ENCODE measurements at regions not wholly inside any gene's neighbourhood (a gene's known extent, or its start where the extent isn't known, plus 50 kb on each side); places are given as distances from the start of the nearest gene placed in this dataset.

DNA sequence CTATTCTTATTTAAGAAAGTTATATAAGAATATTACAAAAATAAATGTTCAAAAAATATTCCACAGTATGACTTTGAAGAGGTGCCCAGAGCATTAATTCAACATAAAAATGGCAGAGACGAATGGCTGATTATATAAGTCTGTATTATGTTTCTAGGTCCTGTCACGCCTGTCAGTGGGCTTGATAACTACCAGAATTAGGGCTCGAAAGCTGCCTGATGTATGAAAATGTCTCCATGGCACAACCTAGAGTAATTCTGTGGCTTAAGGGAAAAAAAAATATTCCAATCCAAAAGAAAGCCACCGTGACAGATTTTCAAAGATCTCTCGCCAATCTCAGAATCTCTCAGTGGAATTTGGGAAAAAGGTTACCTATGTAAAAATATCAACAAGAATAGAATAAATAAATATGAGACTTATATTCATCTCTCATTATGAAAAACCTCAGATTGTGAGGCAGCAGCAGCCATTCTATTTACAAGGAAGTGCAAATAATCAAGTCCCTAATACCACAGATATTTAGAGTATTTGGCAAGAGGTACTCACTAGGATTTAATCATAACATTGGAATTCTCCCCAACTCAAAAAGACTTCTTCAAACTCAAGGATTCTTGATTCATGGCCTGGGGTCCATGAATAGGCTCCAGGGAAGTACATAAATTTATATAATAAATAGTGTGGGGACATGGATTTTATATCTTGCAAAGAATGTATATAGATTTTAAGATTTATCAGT, 489.1 kb upstream of the INTU start:
- H3K4me2 ChIP-seq (ENCODE audit: extremely low read depth, insufficient read depth, low read length): peak overlapping the region; percentile 48
- H3K27ac ChIP-seq (ENCODE audit: insufficient read depth, low read length): no peak overlapping the region
- TF ChIP-seq CTCF (conservative IDR thresholded peaks at IDR 0.05 in 1 of 2, IDR thresholded peaks at IDR 0.05 in 1 of 2; ENCODE audit: low read depth in 1 of 2, low read length in 2 of 2) (no peak), EZH2 (IDR thresholded peaks at IDR 0.05; ENCODE audit: low read length, missing control alignments) (no peak)
- no peak overlapping the region for H2AFZ ChIP-seq (ENCODE audit: low read length)
- no peaks in the 10 kb centered on the region for H3K9me3 ChIP-seq (ENCODE audit: control insufficient read depth, insufficient read depth, low read depth, low read length)
- H3K9ac ChIP-seq (ENCODE audit: insufficient read depth, low read length): no peak overlapping the region
- H3K4me1 ChIP-seq (ENCODE audit: control insufficient read depth, extremely low read depth, insufficient read depth, low read length): peaks cover 7% of the 10 kb centered on the region
- H3K36me3 ChIP-seq (ENCODE audit: control insufficient read depth, insufficient read depth, low read length): no peaks in the 10 kb centered on the region
- no peaks in the 10 kb centered on the region for H3K79me2 ChIP-seq (ENCODE audit: control insufficient read depth, insufficient read depth, low read length)
- no peaks in the 10 kb centered on the region for H3K27me3 ChIP-seq (ENCODE audit: control insufficient read depth, insufficient read depth, low read length)
- no peaks in the 10 kb centered on the region for H4K20me1 ChIP-seq (ENCODE audit: control insufficient read depth, extremely low read depth, insufficient read depth, low read length)
- H3K4me3 ChIP-seq (replicated peaks in 1 of 4; ENCODE audit: control extremely low read depth in 1 of 4, insufficient read depth in 1 of 4, low read depth in 3 of 4, low read length in 4 of 4): no peak overlapping the region
- peak; percentile 65 to 92 for DNase-seq (ENCODE audit: low read depth in 2 of 2)

DNA sequence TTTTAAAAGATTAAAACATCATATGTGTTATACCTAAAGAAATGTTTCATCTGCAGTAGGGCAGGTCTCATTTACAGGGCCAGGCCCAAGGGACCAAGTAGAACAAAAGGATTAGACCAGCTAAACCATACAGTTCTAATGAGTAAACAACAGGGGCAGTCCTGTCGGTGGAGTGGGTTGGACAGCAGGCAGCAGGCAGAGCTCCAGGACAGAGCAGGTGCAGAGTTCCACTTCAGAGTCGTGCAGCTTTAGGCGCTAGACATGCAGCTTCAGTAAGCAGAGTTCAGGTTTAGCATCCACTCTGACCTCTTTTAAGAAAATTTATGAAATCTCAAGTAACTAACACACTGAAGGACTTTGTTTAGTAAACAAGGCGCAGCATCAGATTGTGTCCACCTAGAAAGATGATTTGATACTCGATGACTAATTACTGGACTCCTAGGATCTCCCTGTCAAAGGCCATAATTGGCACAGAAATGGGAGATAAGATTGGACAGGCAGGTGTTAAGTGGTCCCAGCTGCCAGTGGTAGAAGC, 487.7 kb upstream of the INTU start:
- TF ChIP-seq EZH2 (IDR thresholded peaks at IDR 0.05; ENCODE audit: low read length, missing control alignments) (no peak), CTCF (conservative IDR thresholded peaks at IDR 0.05 in 1 of 2, IDR thresholded peaks at IDR 0.05 in 1 of 2; ENCODE audit: low read depth in 1 of 2, low read length in 2 of 2) (no peak)
- Histone ChIP-seq H3K4me3 (replicated peaks in 1 of 4; ENCODE audit: control extremely low read depth in 1 of 4, insufficient read depth in 1 of 4, low read depth in 3 of 4, low read length in 4 of 4) (no peak overlapping the region), H2AFZ (ENCODE audit: low read length) (no peak overlapping the region), H3K27me3 (ENCODE audit: control insufficient read depth, insufficient read depth, low read length) (no peaks in the 10 kb centered on the region), H3K4me1 (ENCODE audit: control insufficient read depth, extremely low read depth, insufficient read depth, low read length) (peaks cover 7% of the 10 kb centered on the region), H4K20me1 (ENCODE audit: control insufficient read depth, extremely low read depth, insufficient read depth, low read length) (no peaks in the 10 kb centered on the region), H3K79me2 (ENCODE audit: control insufficient read depth, insufficient read depth, low read length) (no peaks in the 10 kb centered on the region), H3K36me3 (ENCODE audit: control insufficient read depth, insufficient read depth, low read length) (no peaks in the 10 kb centered on the region), H3K27ac (ENCODE audit: insufficient read depth, low read length) (no peak overlapping the region), H3K9me3 (ENCODE audit: control insufficient read depth, insufficient read depth, low read depth, low read length) (no peaks in the 10 kb centered on the region), H3K9ac (ENCODE audit: insufficient read depth, low read length) (no peak overlapping the region), H3K4me2 (ENCODE audit: extremely low read depth, insufficient read depth, low read length) (no peak overlapping the region)
- no peak for DNase-seq (ENCODE audit: low read depth in 2 of 2)

DNA sequence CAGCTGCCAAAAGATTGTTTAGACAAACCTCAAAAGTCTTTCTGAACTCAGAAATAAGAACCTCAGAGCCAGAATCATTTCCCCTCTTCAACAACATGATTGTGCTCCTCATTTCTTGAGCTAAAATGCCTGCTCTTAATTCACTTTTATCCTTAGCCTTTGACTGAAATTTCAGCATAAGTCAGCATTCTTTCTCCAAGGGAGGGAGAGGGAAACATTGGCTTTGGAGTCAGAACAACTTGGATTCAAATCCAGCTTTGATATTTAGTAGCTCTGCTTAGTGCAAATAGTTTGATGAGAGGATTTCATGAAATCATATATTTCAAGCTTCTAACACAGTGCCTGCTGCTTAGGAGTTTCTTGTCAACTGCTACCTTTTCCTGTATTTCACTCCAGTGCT, 484.6 kb upstream of the INTU start:
- H3K27ac ChIP-seq (ENCODE audit: insufficient read depth, low read length): no peak overlapping the region
- no peaks in the 10 kb centered on the region for H3K9me3 ChIP-seq (ENCODE audit: control insufficient read depth, insufficient read depth, low read depth, low read length)
- no peaks in the 10 kb centered on the region for H3K79me2 ChIP-seq (ENCODE audit: control insufficient read depth, insufficient read depth, low read length)
- no peak overlapping the region for H3K4me2 ChIP-seq (ENCODE audit: extremely low read depth, insufficient read depth, low read length)
- no peaks in the 10 kb centered on the region for H3K4me1 ChIP-seq (ENCODE audit: control insufficient read depth, extremely low read depth, insufficient read depth, low read length)
- no peaks in the 10 kb centered on the region for H4K20me1 ChIP-seq (ENCODE audit: control insufficient read depth, extremely low read depth, insufficient read depth, low read length)
- no peak for DNase-seq (ENCODE audit: low read depth in 2 of 2)
- H2AFZ ChIP-seq (ENCODE audit: low read length): no peak overlapping the region
- no peak overlapping the region for H3K4me3 ChIP-seq (replicated peaks in 1 of 4; ENCODE audit: control extremely low read depth in 1 of 4, insufficient read depth in 1 of 4, low read depth in 3 of 4, low read length in 4 of 4)
- H3K36me3 ChIP-seq (ENCODE audit: control insufficient read depth, insufficient read depth, low read length): no peaks in the 10 kb centered on the region
- no peaks in the 10 kb centered on the region for H3K27me3 ChIP-seq (ENCODE audit: control insufficient read depth, insufficient read depth, low read length)
- H3K9ac ChIP-seq (ENCODE audit: insufficient read depth, low read length): no peak overlapping the region
- TF ChIP-seq EZH2 (IDR thresholded peaks at IDR 0.05; ENCODE audit: low read length, missing control alignments) (no peak), CTCF (conservative IDR thresholded peaks at IDR 0.05 in 1 of 2, IDR thresholded peaks at IDR 0.05 in 1 of 2; ENCODE audit: low read depth in 1 of 2, low read length in 2 of 2) (no peak)

Data from fibroblast of lung (primary cell).